ENCODE measurements at regions not wholly inside any gene's neighbourhood (a gene's known extent, or its start where the extent isn't known, plus 50 kb on each side); places are given as distances from the start of the nearest gene placed in this dataset.
A peak's percentile ranks its signal among the peaks of the same experiment; 100 is the strongest.
"Not testable (repeated sequence)": the region's sequence is repeated elsewhere in the genome, so short reads cannot be mapped to it uniquely, and the experiment has no call there.

DNA sequence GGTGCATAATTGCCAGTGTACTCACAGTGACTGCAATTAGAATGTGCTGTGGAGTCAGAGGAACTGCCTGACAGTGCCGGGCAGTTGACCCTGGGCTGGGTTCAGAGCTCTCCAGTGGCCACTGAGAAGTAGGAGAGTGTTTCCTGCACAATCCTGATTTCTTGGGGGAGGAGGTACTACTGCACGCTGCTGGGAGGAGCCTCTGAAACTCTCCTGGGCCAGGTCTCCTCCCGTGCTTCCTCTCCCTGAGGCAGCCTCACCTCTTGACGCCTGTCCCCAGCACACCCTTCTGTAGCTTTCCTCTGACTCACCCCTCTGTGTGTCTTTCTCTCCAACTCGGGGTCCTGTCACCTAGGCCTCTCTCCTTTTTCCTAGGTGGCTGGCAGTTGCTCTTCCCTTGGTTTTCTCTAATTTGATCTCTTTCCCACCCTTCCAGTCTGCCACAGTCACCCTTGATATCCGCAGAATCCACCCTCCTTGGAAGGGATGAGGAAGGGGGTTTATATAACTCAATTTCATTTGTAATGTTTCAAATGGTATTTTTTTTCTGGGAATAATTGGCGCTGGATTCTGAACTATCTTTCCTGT is 264.7 kb upstream of the PLGLB2 start:
- H3K27me3 ChIP-seq (ENCODE audit: low read depth); H3K4me3 ChIP-seq; DNase-seq; H3K36me3 ChIP-seq; H3K9me3 ChIP-seq (replicated peaks); intact Hi-C loops (cut with micrococcal nuclease); H3K27ac ChIP-seq (replicated peaks): not testable (repeated sequence)
- peaks cover 12% of the 10 kb centered on the region for H3K4me1 ChIP-seq

DNA sequence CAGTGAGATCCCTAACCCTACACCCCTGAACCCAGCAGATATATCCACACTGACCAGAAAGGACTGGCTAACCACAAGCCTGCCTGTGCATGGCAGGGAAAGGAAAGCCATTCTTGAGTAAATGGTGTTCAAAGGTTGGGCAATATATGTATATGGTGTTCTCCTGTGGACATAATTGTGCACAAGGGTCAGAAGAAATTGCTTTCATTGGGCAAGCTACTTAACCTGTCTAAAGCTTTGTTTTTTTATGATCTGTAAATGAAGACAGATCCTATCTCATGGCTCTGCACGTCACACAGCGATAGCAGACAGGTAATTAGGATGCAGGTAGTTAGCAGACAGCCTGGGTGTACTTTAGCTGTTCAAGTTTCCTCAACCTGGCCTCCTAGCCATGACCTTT is 263.5 kb upstream of the PLGLB2 start:
- H3K9me3 ChIP-seq (replicated peaks); H3K4me1 ChIP-seq; H3K36me3 ChIP-seq; H3K4me3 ChIP-seq; H3K27ac ChIP-seq (replicated peaks); H3K27me3 ChIP-seq (ENCODE audit: low read depth); intact Hi-C loops (cut with micrococcal nuclease); DNase-seq: not testable (repeated sequence)

DNA sequence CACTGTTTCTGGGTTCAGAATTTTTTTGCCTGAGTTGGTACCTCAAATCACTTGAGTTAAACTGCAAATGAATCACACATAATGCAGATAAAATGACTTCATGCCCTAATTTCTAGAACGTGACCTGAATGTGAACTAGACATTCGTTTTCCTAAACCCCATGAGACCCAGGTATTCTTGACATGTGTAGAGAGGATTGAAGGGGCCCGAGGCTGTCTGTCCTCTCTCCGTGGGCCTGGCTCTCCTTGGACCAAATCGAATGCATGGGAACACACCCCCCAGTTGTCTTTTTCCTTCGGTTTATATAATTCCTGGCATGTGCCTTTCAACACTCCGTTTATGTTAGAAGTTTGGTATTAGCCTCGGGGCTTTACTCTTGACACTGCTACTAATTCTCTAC is 262.4 kb upstream of the PLGLB2 start:
- H3K9me3 ChIP-seq (replicated peaks); intact Hi-C loops (cut with micrococcal nuclease); H3K27ac ChIP-seq (replicated peaks); H3K4me1 ChIP-seq; DNase-seq; H3K27me3 ChIP-seq (ENCODE audit: low read depth); H3K36me3 ChIP-seq: not testable (repeated sequence)
- H3K4me3 ChIP-seq: peak overlapping the region; percentile 35

DNA sequence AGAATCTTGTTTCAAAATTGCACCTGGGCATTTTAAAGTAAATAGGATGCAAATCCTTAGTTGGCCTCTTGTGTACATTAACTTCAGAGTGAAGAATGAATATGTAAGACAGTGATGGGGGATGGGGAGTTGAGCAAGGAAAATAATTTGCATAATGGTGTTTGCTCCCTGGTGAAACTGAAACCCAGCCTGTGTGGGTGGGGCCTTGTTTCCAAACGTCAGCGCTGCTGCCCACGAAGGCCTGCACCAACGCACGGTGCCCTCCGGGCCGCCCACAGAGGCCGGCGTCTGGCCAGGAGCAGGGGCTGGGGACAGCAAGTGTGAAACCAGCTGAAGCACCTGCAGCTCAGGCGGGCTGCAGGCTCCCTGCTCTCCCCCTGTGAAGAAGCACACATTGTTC is 262.0 kb upstream of the PLGLB2 start:
- H3K36me3 ChIP-seq; H3K9me3 ChIP-seq (replicated peaks); H3K27me3 ChIP-seq (ENCODE audit: low read depth); H3K4me1 ChIP-seq; intact Hi-C loops (cut with micrococcal nuclease); DNase-seq: not testable (repeated sequence)
- H3K27ac ChIP-seq (replicated peaks): peak overlapping the region; percentile 48
- H3K4me3 ChIP-seq: peak overlapping the region; percentile 35

DNA sequence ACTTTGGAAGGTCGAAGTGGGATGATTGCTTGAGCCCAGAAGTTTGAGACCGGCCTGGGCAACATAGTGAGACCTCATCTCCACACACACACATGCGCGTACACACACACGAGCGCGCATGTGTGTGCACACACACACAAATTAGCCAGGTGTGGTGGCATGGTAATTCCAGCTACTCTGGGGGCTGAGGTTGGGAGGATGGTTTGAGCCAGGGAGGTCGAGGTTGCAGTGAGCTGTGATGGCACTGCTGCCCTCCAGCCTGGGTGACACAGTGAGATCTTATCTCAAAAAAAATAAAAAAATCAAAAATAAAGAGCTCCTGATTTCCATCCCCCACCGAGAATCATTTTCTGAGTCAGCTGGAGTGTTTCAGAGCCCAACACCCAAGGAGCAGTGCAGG is 261.5 kb upstream of the PLGLB2 start:
- H3K27me3 ChIP-seq (ENCODE audit: low read depth); DNase-seq; intact Hi-C loops (cut with micrococcal nuclease); H3K36me3 ChIP-seq; H3K9me3 ChIP-seq (replicated peaks); H3K4me1 ChIP-seq: not testable (repeated sequence)
- peak overlapping the region; percentile 35 for H3K4me3 ChIP-seq
- peak overlapping the region; percentile 48 for H3K27ac ChIP-seq (replicated peaks)

DNA sequence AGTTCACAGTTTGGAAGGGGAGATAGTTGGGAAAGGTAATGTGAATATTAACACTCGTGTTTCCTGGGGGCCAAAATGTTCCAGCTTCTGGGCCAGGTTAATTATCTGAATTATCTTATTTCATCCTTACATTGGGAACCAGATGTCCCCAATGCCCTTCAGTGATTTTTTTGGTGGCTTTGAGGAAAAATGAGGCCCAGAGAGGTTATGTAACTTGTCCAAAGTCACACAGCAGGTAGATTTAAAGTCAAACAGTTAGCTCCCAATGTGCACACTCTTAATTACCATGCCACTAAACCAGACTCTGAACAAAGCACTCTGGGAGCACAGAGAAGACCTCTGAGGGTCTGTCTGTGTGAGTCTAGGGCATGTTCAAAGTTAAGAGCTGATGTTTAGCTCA is 259.9 kb upstream of the PLGLB2 start:
- intact Hi-C loops (cut with micrococcal nuclease); H3K4me1 ChIP-seq; DNase-seq; H3K27me3 ChIP-seq (ENCODE audit: low read depth); H3K9me3 ChIP-seq (replicated peaks); H3K36me3 ChIP-seq; H3K4me3 ChIP-seq; H3K27ac ChIP-seq (replicated peaks): not testable (repeated sequence)

DNA sequence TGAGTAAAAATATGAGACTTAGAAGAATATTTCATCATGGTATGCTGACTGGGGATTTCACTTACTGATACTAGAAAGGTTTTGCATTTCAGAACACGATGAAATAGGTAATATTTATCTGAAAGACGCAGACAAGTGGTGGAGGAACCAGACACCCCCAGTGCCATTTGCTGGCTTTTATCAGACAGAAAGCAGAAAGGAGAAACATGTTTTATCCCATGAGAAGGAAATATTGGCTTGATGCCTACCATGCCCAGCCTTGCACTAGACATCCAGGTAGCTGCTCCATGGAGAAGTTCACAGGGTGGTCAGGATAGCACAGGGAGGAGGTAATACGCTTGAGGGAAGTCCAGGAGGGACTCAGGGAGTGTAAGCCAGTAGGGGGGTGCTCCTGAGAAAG is 258.9 kb upstream of the PLGLB2 start:
- H3K4me3 ChIP-seq; H3K36me3 ChIP-seq; DNase-seq; intact Hi-C loops (cut with micrococcal nuclease); H3K4me1 ChIP-seq; H3K27me3 ChIP-seq (ENCODE audit: low read depth); H3K9me3 ChIP-seq (replicated peaks); H3K27ac ChIP-seq (replicated peaks): not testable (repeated sequence)

DNA sequence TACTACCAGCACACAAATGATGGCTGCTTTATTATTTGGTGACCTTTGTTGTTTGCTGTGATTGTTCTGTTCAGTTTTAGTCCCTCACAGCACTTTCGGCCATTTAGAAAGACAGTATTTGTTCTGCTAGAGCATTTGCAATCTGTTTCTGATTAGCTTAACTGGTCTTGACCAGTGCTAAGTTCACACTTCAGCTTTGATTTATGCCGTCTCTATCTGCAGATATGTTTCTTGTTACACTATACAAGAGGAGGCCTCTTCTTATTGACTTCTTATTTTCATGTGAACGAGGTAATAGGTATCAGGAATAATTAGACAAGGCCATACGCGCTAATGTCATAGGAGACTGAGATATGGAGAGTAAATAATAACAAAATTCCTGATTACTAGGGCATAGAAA is 253.0 kb upstream of the PLGLB2 start:
- intact Hi-C loops (cut with micrococcal nuclease); H3K9me3 ChIP-seq (replicated peaks); H3K27me3 ChIP-seq (ENCODE audit: low read depth); H3K36me3 ChIP-seq; DNase-seq; H3K27ac ChIP-seq (replicated peaks); H3K4me3 ChIP-seq; H3K4me1 ChIP-seq: not testable (repeated sequence)

DNA sequence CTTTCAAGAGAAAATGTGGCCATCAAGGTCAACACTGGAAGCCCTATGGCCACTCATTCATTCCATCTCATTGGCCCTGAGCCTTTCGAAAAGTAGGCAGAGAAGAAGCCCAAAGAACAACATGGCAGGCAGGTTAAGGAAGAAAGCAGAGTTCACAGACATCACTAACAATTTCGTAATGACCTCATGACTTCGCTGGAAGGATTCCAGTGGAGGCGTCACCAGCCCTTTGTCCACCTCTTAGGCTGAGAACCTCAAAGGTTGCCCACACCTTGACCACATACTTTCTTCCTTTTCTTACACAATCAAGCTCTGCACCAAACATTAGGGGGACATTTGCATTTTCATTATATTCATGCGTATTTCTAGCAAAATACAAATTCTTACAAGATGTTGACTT is 252.4 kb upstream of the PLGLB2 start:
- H3K4me3 ChIP-seq; H3K36me3 ChIP-seq; H3K4me1 ChIP-seq; H3K27me3 ChIP-seq (ENCODE audit: low read depth); intact Hi-C loops (cut with micrococcal nuclease); DNase-seq; H3K9me3 ChIP-seq (replicated peaks): not testable (repeated sequence)
- peak overlapping the region; percentile 8 for H3K27ac ChIP-seq (replicated peaks)

DNA sequence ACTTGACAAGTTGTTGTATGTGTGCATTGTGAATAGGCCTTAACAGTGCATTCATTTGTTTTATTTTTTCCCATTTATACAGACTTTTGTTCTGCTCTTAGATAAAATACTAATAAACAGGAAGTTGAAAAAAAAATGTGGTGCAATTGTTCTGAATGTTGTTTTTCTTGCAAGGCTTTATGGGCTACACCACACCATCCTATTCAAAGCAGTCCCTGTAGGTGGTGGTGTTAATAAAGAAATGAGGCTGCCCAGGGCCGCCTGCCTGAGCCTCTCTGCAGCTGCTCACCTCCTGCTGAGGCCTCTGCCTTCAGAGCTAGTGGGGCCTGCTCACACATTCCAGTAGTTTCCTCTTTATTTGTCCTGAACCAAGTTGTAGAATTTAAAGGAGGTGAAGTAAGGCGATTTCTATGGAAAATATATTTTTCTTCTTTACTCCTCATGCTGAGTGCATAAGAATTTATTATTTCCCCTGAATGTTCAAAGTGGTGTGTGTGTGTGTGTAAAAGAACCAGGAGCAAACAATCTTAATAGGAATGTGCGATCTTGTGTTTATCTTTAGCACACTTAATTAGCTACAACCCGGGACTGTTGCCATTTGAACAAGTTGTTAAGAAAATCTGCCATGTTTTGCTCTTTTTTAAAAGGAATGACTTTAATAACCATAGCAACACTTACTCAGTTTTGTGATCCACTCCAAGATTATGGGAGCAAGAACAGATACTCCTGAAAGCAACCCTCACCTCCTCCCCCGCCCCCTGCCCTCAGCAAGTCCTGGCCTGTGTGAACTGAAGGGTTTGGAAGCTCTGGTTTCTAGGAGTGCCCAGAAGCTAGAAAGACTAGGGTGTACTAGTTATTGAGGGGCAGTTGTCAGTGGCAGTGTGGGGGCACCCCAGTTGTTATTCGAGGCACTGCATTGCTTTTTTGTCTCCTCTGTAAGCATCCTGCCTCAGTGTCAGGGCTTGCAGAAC is 251.6 kb upstream of the PLGLB2 start:
- intact Hi-C loops (cut with micrococcal nuclease); H3K9me3 ChIP-seq (replicated peaks); H3K4me1 ChIP-seq; H3K27me3 ChIP-seq (ENCODE audit: low read depth); H3K4me3 ChIP-seq; DNase-seq; H3K36me3 ChIP-seq: not testable (repeated sequence)
- TF ChIP-seq, protein P1, sequence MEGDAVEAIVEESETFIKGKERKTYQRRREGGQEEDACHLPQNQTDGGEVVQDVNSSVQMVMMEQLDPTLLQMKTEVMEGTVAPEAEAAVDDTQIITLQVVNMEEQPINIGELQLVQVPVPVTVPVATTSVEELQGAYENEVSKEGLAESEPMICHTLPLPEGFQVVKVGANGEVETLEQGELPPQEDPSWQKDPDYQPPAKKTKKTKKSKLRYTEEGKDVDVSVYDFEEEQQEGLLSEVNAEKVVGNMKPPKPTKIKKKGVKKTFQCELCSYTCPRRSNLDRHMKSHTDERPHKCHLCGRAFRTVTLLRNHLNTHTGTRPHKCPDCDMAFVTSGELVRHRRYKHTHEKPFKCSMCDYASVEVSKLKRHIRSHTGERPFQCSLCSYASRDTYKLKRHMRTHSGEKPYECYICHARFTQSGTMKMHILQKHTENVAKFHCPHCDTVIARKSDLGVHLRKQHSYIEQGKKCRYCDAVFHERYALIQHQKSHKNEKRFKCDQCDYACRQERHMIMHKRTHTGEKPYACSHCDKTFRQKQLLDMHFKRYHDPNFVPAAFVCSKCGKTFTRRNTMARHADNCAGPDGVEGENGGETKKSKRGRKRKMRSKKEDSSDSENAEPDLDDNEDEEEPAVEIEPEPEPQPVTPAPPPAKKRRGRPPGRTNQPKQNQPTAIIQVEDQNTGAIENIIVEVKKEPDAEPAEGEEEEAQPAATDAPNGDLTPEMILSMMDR (IDR thresholded peaks at IDR 0.05; ENCODE audit: borderline replicate concordance): peak; percentile 54
- peak overlapping the region; percentile 58 for H3K27ac ChIP-seq (replicated peaks)

DNA sequence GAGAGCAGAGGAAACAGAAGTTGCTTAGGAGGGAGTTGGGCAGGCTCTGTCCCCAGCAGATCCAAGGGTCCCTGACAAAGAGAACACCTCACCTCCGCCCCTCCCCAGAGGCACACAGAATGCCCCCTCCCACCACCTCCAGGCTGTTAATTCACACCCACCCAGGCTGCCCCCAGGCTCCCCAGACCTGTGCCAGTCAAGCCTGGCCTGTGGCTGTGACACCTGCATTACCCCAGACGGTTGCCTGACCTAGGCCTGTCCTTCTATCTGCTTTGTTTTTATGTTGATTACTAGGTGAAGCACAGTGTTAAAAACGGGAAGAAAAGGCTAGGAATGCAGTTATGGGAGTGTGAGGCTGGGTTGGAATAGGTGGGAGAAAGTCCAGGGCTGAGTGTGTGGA is 250.8 kb upstream of the PLGLB2 start:
- H3K36me3 ChIP-seq; H3K27ac ChIP-seq (replicated peaks); H3K4me1 ChIP-seq; intact Hi-C loops (cut with micrococcal nuclease); H3K4me3 ChIP-seq; H3K9me3 ChIP-seq (replicated peaks); DNase-seq; H3K27me3 ChIP-seq (ENCODE audit: low read depth): not testable (repeated sequence)

DNA sequence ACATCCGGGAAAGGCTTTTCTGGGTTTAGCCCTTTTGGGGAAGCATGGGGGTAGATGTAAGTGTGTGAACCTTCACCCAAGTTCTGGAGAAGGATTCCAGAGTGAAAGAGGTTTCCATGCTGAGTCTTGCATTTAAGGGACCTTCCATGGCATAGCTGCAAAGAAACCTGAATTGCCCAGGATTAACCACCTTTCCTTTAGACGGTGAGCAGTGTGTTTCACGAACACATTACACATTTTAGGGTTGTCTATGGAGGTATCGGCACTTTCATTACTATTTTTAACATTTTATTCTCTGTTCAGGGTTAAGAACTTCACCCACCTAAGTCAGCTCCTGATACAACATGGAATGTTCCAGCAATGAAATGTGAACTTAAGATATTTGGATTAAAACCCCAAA is 250.2 kb upstream of the PLGLB2 start:
- DNase-seq; H3K27me3 ChIP-seq (ENCODE audit: low read depth); H3K36me3 ChIP-seq; H3K27ac ChIP-seq (replicated peaks); H3K4me1 ChIP-seq; intact Hi-C loops (cut with micrococcal nuclease); H3K4me3 ChIP-seq; H3K9me3 ChIP-seq (replicated peaks): not testable (repeated sequence)

Measured in left ventricle myocardium inferior (tissue), 1 donor.